Activated effector memory CD4-positive, alpha-beta T cell treated with anti-CD3 and anti-CD28 coated beads, Interleukin-2, amount 50 U/mL, for 16 hours (primary cell): ENCODE measurements at regions not wholly inside any gene's neighbourhood (a gene's known extent, or its start where the extent isn't known, plus 50 kb on each side); places are given as distances from the start of the nearest gene placed in this dataset.

Experiments used
- DNase-seq: peaks from one replicate; pipeline ENCODE4 v3.0.0-alpha.2; 2020

- no peak for DNase-seq
Observed at GRCh38 chr2:41903474-41904135, 144.2 kb upstream of the PKDCC start.

- DNase-seq = no peak
Observed at GRCh38 chr2:41904459-41904858, 143.4 kb upstream of the PKDCC start.

GRCh38 chr2:41905597-41906337, 142.1 kb upstream of the PKDCC start:
- DNase-seq = no peak

GRCh38 chr2:41906338-41906725, 141.5 kb upstream of the PKDCC start:
- no peak for DNase-seq

GRCh38 chr2:41907141-41907540, 140.7 kb upstream of the PKDCC start:
- DNase-seq = no peak

GRCh38 chr2:41907771-41908207, 140.0 kb upstream of the PKDCC start:
- DNase-seq = no peak

GRCh38 chr2:41908349-41908748, 139.5 kb upstream of the PKDCC start:
- no peak for DNase-seq

- no peak for DNase-seq
Observed at GRCh38 chr2:41909584-41909983, 138.2 kb upstream of the PKDCC start.

GRCh38 chr2:41910126-41910525, 137.7 kb upstream of the PKDCC start:
- DNase-seq = no peak

GRCh38 chr2:41911033-41911432, 136.8 kb upstream of the PKDCC start:
- DNase-seq = no peak

GRCh38 chr2:41912337-41912736, 135.5 kb upstream of the PKDCC start:
- no peak for DNase-seq

- DNase-seq = no peak
Observed at GRCh38 chr2:41912776-41913175, 135.0 kb upstream of the PKDCC start.

GRCh38 chr2:41913311-41913710, 134.5 kb upstream of the PKDCC start:
- no peak for DNase-seq

- no peak for DNase-seq
Observed at GRCh38 chr2:41913921-41914609, 133.8 kb upstream of the PKDCC start.

- no peak for DNase-seq
Observed at GRCh38 chr2:41914936-41915335, 132.9 kb upstream of the PKDCC start.

GRCh38 chr2:41916177-41916576, 131.6 kb upstream of the PKDCC start:
- no peak for DNase-seq

GRCh38 chr2:41917587-41917986, 130.2 kb upstream of the PKDCC start:
- no peak for DNase-seq

GRCh38 chr2:41919135-41919534, 128.7 kb upstream of the PKDCC start:
- DNase-seq = no peak

- DNase-seq = no peak
Observed at GRCh38 chr2:41920181-41920580, 127.6 kb upstream of the PKDCC start.

GRCh38 chr2:41920812-41921211, 127.0 kb upstream of the PKDCC start:
- no peak for DNase-seq

GRCh38 chr2:41922177-41922576, 125.6 kb upstream of the PKDCC start:
- DNase-seq = no peak

- no peak for DNase-seq
Observed at GRCh38 chr2:41923156-41923786, 124.5 kb upstream of the PKDCC start.

GRCh38 chr2:41924024-41924423, 123.8 kb upstream of the PKDCC start:
- no peak for DNase-seq
